ENCODE measurements at regions not wholly inside any gene's neighbourhood (a gene's known extent, or its start where the extent isn't known, plus 50 kb on each side); places are given as distances from the start of the nearest gene placed in this dataset.
"Not testable (repeated sequence)": the region's sequence is repeated elsewhere in the genome, so short reads cannot be mapped to it uniquely, and the experiment has no call there.

GRCh38 chr21:6090286-6090908 is 4431.0 kb upstream of the TPTE start:
- DNase-seq (ENCODE audit: low read depth); H3K4me3 ChIP-seq (ENCODE audit: low read depth, low read length): not testable (repeated sequence)

DNA sequence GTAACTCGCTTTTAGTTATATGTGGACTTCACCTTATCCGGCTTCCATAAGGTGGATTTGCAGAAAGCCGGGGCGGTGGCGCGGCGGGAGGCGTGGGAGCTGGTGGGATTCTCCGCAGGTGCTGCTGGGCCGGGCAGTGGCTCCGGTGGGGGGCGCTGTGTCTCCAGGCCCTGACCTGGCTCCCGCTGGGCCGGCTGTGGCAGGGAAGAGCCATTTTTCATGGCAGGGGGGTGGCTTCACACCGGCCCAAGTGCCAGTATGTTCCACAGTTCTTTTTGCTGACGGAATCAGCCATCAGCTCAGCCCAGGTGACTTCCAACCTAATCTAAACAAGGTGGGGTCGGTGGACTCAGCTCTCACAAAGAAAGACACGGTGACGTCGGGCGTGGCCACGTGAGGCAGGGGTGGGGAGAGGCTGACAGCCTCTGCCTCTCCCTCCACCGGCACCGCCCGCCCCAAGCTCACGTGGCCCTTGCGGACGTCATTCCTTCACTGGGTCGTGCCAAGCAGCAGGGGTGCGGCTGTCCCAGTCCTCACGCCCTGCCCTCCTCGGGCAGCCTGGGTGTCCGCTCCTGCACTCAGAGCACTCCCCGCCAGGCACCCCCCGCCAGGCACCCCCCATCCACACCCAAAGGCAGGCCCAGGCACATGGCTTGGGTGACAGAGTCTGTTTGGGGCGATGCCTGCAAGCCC is 4429.9 kb upstream of the TPTE start:
- not testable (repeated sequence) for DNase-seq (ENCODE audit: low read depth); H3K4me3 ChIP-seq (ENCODE audit: low read depth, low read length)

GRCh38 chr21:6092401-6092800 is 4429.0 kb upstream of the TPTE start:
- not testable (repeated sequence) for DNase-seq (ENCODE audit: low read depth); H3K4me3 ChIP-seq (ENCODE audit: low read depth, low read length)

DNA sequence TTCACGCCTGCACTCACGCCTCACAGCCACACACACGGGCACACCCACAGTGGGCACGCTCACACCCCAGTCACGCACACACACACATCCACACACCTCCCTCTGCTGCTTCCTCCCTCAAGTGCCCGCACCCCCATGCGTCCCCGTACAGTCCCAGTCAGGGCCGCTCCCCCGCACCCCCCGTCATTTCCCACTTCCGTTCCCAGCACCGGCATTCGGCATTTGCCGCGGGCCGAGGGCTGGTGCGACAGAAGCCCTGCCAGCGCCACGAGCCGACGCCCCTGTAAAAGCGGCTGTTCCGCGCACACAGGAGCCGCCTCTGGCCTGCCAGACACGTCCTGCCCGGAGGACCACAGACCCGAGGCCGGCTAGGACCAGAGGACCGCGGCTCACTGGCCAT is 4428.0 kb upstream of the TPTE start:
- H3K4me3 ChIP-seq (ENCODE audit: low read depth, low read length); DNase-seq (ENCODE audit: low read depth): not testable (repeated sequence)

DNA sequence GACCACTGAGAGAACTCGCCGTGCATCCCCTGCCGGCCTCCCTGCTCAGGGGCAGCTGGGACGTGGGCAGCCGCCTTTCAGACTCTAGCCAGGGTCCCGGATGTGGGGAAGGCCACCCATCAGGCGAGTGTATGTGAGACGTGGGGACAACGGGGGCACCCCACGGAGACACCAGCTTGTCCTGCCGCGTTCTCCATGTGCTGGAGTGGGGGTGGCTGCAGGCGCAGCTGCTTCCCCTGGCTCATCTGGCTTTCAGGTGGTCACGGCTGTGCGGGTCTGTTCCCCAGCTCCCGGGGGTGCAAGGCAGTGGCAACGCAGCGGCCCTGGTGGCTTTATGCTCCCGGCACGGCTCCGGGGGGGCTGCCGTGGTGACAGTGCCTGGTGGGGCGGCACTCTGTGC is 4427.5 kb upstream of the TPTE start:
- not testable (repeated sequence) for DNase-seq (ENCODE audit: low read depth); H3K4me3 ChIP-seq (ENCODE audit: low read depth, low read length)

- H3K4me3 ChIP-seq (ENCODE audit: low read depth, low read length); DNase-seq (ENCODE audit: low read depth): not testable (repeated sequence)
Measured at GRCh38 chr21:6095304-6095703, 4426.1 kb upstream of the TPTE start.

GRCh38 chr21:6096560-6097424 is 4424.6 kb upstream of the TPTE start:
- not testable (repeated sequence) for DNase-seq (ENCODE audit: low read depth); H3K4me3 ChIP-seq (ENCODE audit: low read depth, low read length)

DNA sequence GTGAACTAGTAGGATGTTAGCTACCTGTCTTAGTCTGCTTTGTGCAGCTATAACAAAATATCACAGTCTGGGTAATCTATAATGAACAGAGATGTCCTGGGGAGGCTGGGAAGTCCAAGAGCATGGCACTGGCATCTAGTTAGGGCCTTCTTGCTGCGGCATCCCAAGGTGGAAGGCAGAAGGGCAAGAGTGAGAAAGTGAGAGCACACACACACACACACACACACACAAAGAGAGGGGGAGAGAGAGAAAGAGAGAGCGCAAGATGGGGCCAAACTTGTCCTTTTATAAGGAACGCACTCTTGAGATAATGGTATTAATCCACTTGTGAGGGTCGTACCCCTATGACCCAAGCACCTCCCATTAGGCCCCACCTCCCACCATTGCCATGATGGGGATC is 4423.6 kb upstream of the TPTE start:
- not testable (repeated sequence) for DNase-seq (ENCODE audit: low read depth); H3K4me3 ChIP-seq (ENCODE audit: low read depth, low read length)

DNA sequence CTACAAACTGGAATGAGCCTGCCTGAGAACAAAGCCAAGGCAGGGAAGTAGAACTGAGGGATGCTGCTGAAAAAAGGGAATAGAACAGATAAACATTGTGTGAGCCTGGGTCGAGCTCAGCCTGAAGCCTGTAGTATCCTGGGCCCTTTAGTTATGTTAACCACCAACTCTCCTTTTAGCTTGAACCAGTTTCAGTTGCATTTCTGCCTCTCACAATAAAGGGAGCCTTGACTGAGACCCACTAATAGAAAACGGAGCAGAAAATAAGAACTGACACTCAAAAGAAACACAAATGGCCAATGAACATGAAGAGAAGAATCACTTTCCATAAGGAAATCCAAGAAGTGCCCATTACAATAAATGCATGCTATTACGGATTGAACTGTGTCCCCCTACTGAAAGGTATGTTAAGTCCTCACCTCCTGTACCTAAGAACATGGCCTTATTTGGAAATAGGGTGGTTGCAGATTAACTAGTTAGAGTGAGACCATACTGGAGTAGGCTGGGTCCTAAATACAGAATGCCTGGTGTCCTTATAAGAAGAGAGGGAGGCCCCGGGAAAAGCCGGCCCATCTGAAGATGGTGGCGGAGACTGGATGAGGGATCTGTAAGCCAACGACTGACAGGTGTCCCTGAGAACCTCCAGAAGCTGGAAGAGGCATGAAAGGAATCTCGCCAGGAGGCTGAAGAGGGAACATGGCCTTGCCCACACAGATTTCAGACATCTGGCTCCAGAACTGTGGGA is 4423.0 kb upstream of the TPTE start:
- H3K4me3 ChIP-seq (ENCODE audit: low read depth, low read length); DNase-seq (ENCODE audit: low read depth): not testable (repeated sequence)

GRCh38 chr21:6101588-6101987 is 4419.8 kb upstream of the TPTE start:
- DNase-seq (ENCODE audit: low read depth), result not testable (repeated sequence)

GRCh38 chr21:6104546-6104945 is 4416.8 kb upstream of the TPTE start:
- not testable (repeated sequence) for DNase-seq (ENCODE audit: low read depth); H3K4me3 ChIP-seq (ENCODE audit: low read depth, low read length)

More at GRCh38 chr21:6101588-6101987, 4419.8 kb upstream of the TPTE start:
- not testable (repeated sequence) for H3K4me3 ChIP-seq (ENCODE audit: low read depth, low read length)

DNA sequence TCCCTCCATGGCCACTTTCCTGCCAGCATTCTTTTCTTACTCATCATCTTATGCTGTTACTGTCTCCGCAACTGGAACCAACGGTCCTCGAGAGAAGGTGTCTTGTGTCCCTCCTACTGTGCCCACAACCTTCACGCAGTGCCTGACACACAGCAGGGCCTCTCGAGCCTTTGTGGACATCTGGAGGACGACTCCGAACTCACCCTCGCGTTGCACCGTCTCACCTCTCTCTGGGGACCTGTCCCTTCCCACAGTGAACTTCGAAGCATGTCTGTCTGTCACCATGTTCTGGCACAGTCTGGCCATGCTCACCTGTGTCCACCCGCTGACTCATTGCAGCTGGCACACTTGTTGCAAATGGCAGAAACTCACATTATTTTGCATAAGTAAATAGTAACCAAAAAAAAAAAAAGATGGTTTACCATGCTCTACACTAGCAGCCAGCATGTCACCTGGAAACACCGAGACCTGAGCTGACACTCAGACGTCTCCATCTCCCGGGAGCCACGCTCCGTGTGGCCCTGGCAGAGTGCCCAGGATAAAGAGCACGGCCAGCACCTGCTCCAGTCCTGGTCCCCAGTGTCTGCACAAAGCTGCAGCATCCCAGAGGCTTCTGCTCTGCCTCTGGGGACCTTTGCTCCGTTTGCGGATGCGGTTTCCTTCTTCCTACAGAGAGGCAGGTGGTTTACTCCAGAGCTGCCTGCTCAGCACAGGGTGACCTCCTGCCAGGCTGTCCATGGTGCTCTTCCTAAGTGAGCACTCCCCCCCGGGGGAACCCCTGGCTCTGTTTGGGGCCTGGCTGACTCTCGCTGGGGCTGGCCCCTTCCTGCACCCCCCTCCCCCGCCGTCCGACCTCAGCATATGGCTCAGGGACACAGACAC is 4414.5 kb upstream of the TPTE start:
- not testable (repeated sequence) for DNase-seq (ENCODE audit: low read depth); H3K4me3 ChIP-seq (ENCODE audit: low read depth, low read length)

GRCh38 chr21:6108894-6109293 is 4412.5 kb upstream of the TPTE start:
- not testable (repeated sequence) for DNase-seq (ENCODE audit: low read depth); H3K4me3 ChIP-seq (ENCODE audit: low read depth, low read length)

- DNase-seq (ENCODE audit: low read depth); H3K4me3 ChIP-seq (ENCODE audit: low read depth, low read length): not testable (repeated sequence)
Measured at GRCh38 chr21:6109774-6110173, 4411.6 kb upstream of the TPTE start.

DNA sequence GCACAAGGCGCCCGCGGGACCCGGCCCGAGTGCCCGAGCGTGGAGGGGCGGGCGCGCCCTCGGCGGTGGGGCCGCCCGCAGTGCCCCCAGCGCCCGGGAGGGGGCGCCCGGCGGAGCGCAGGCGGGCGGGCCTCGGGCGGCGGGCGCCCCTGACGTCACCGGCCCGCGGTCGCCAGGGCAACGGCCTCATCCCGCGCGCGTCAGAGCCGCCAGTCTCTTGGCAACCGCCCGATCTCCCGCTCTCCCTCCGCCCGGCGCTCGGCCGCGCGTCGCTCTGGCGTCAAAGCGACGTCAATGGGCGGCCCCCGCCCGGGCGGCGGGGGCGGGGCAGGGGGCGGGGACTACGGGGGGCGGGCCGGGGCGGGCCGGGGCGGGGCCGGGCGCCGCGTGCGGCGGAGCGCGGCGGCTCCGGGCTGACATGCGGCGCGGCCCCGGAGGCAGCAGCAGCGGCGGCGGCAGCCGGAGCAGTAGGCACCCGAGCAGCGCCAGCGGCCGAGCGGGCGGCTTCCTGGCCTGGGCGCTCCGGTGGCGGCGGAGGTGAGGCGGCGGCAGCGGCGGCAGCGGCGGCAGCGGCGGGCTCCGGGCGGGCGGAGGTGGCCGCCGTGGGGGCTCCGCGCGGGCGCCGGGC is 4410.6 kb upstream of the TPTE start:
- DNase-seq (ENCODE audit: low read depth); H3K4me3 ChIP-seq (ENCODE audit: low read depth, low read length): not testable (repeated sequence)

DNA sequence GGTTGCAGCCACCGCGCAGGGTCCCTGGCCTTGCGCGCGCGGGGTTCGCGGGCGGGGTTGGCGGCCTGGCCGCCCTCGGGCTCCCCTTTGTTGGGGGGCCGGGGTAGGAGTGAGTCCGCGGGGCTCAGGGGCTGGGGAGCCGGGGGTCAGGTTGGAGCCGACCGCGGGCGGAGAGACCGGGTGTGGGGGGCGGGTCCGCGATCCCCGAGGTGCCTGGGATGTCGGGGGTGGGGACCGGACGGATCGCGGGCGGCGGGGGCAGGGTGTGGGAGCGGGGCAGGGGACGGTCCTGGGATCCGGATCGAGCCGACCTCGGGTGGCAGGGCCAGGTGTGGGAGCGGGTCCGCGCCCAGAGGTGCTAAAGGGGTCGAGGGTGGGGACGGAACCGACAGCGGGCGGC is 4410.0 kb upstream of the TPTE start:
- H3K4me3 ChIP-seq (ENCODE audit: low read depth, low read length), result peak overlapping the region; percentile 37
- DNase-seq (ENCODE audit: low read depth), result not testable (repeated sequence)

DNA sequence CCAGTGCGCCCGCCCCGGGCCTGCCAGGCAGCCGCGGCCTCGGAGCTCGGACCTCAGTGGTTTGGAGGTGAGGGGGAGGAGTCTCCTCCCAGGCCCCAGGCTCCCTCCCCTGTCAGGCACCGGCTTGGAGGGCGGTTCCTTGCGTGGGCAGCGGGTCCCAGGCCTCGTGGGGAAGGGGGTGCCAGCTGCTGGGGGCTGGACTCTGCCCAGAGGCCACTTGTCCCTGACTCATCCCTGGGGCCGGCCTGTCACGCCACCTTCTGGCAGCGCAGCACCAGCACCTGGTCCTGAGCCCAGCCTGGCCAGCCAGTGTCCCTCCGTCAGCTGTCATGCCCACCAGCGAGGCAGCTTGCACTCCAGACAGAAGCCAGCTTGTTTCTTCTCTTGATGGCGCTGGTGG is 4403.0 kb upstream of the TPTE start:
- H3K4me3 ChIP-seq (ENCODE audit: low read depth, low read length); DNase-seq (ENCODE audit: low read depth): not testable (repeated sequence)

GRCh38 chr21:6120863-6121262 is 4400.5 kb upstream of the TPTE start:
- not testable (repeated sequence) for H3K4me3 ChIP-seq (ENCODE audit: low read depth, low read length); DNase-seq (ENCODE audit: low read depth)
